ENCODE measurements at regions not wholly inside any gene's neighbourhood (a gene's known extent, or its start where the extent isn't known, plus 50 kb on each side); places are given as distances from the start of the nearest gene placed in this dataset.

DNA sequence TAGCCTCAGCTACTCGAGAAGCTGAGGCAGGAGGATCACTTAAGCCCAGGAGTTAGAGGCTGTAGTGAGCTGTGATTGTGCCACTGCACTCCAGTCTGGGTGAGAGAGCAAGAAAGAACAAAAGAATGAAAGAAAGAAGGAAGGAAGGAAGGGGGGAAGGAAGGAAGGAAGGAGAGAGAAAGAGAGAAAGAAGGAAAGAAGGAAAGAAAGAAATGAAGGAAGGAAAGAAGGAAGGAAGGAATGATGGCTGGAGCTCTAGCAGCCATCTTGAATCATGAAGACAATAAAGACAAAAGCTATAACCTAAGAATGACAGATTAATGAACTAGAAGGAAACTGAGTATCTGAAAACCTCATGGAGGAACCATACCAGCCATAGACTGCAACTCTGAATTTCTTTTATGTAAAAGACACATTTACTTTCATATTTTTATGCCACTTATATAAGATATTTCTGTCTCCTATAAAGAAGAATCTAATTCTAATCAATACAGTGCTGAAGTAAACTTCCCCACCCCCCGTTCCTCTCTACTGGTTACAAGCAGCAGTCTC is 522.3 kb upstream of the JARID2 start:
- peaks cover 3% of the 10 kb centered on the region for H3K9me3 Mint-ChIP-seq (ENCODE audit: low read depth)
- peaks cover 29% of the 10 kb centered on the region for H3K4me1 Mint-ChIP-seq (ENCODE audit: low read depth)
- no peaks in the 10 kb centered on the region for H3K27me3 Mint-ChIP-seq
- no peak overlapping the region for H3K4me3 Mint-ChIP-seq (ENCODE audit: low read depth)
- no peaks in the 10 kb centered on the region for H3K36me3 Mint-ChIP-seq (ENCODE audit: insufficient read depth)
- TF ChIP-seq, protein P1, sequence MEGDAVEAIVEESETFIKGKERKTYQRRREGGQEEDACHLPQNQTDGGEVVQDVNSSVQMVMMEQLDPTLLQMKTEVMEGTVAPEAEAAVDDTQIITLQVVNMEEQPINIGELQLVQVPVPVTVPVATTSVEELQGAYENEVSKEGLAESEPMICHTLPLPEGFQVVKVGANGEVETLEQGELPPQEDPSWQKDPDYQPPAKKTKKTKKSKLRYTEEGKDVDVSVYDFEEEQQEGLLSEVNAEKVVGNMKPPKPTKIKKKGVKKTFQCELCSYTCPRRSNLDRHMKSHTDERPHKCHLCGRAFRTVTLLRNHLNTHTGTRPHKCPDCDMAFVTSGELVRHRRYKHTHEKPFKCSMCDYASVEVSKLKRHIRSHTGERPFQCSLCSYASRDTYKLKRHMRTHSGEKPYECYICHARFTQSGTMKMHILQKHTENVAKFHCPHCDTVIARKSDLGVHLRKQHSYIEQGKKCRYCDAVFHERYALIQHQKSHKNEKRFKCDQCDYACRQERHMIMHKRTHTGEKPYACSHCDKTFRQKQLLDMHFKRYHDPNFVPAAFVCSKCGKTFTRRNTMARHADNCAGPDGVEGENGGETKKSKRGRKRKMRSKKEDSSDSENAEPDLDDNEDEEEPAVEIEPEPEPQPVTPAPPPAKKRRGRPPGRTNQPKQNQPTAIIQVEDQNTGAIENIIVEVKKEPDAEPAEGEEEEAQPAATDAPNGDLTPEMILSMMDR (IDR thresholded peaks at IDR 0.05; ENCODE audit: unreplicated experiment), result no peak
- H3K27ac Mint-ChIP-seq, result no peak overlapping the region
- no peak for DNase-seq (ENCODE audit: low spot score, unreplicated experiment)

- DNase-seq (ENCODE audit: low spot score, unreplicated experiment), result no peak
- TF ChIP-seq, protein P1 (IDR thresholded peaks at IDR 0.05; ENCODE audit: unreplicated experiment), result no peak
- Mint-ChIP-seq H3K9me3 (ENCODE audit: low read depth) (peaks cover 3% of the 10 kb centered on the region), H3K36me3 (ENCODE audit: insufficient read depth) (no peaks in the 10 kb centered on the region), H3K27ac (no peak overlapping the region), H3K4me1 (ENCODE audit: low read depth) (peaks cover 24% of the 10 kb centered on the region), H3K27me3 (no peaks in the 10 kb centered on the region), H3K4me3 (ENCODE audit: low read depth) (no peak overlapping the region)
Measured at GRCh38 chr6:14724549-14724948, 521.3 kb upstream of the JARID2 start.

DNA sequence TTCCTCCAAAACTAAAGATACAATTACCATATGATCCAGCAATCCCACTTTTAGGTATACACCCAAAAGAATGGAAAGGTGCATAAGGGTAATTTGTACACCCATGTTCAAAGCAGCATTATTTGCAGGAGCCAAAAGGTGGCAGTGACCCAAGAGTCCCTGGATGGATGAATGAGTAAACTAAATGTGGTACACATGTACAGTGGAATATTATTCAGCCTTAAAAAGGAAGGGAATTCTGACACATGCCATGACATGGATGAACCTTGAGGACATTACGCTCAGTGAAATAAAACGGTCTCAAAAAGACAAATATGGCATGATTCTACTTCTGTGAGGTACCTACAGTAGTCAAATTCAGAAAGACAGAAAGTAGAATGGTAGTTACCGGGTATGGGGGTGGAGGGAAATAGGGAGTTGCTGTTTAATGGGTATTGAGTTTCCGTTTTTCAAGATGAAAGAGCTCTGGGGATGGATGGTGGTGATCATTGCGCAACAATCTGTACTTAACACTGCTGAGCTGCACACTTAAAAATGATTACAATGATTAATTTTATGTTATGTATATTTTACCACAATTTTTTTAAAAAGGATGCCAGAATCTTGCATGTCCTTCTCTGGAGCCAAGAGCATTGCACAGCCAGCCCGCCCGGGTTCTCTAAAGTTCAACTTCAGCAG is 518.9 kb upstream of the JARID2 start:
- Mint-ChIP-seq H3K4me1 (ENCODE audit: low read depth) (peaks cover 8% of the 10 kb centered on the region), H3K4me3 (ENCODE audit: low read depth) (no peak overlapping the region), H3K27ac (no peak overlapping the region), H3K27me3 (no peaks in the 10 kb centered on the region), H3K9me3 (ENCODE audit: low read depth) (peaks cover 3% of the 10 kb centered on the region), H3K36me3 (ENCODE audit: insufficient read depth) (no peaks in the 10 kb centered on the region)
- TF ChIP-seq, protein P1 (IDR thresholded peaks at IDR 0.05; ENCODE audit: unreplicated experiment), result no peak
- DNase-seq (ENCODE audit: low spot score, unreplicated experiment), result no peak

DNA sequence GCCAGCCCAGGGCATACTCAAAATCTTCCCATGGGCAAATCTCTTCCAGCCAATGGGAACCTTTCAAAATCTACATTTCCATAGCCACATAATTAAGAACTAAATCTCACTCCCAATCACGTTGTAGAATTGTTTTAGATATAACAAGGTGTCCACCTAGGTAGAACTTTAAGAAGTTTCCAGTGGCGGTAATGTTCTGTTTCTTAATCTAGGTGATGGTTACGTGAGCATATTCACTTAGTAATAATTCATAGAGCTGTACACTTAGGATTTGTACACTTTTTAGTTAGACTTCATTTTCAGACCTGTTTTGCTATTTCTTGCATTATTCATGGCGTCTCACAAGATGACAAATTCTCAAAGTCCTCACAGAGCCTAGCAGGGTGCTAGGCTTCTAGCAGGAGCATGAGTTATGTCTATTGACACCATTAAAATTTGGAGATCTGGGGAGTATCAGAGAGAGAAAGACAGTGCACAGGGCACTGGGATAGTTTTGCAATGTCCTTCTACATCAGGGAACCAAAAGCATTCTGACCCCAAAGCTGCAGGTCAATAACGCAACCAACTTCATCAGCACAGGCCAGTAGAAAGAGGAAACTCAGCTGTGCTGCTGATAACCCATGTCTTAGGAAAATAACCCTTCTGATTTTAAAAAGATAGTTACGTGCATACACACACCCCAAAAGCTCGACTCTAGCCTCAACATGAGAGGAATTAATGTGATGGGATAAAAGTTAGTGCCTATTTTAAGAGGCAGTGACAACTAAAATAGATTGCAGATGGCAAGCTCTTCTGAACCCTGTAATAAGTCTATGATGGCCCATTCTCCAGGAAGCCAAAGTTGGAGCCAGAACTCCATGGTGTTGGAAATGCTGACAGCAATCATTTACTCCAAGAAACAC is 518.1 kb upstream of the JARID2 start:
- Mint-ChIP-seq H3K4me1 (ENCODE audit: low read depth) (peaks cover 13% of the 10 kb centered on the region), H3K9me3 (ENCODE audit: low read depth) (peaks cover 3% of the 10 kb centered on the region), H3K36me3 (ENCODE audit: insufficient read depth) (no peaks in the 10 kb centered on the region), H3K4me3 (ENCODE audit: low read depth) (no peak overlapping the region), H3K27ac (no peak overlapping the region), H3K27me3 (no peaks in the 10 kb centered on the region)
- no peak for DNase-seq (ENCODE audit: low spot score, unreplicated experiment)
- TF ChIP-seq, protein P1 (IDR thresholded peaks at IDR 0.05; ENCODE audit: unreplicated experiment), result no peak

GRCh38 chr6:14728396-14729024 is 517.4 kb upstream of the JARID2 start:
- Mint-ChIP-seq H3K27me3 (no peaks in the 10 kb centered on the region), H3K9me3 (ENCODE audit: low read depth) (peaks cover under 1% of the 10 kb centered on the region), H3K4me1 (ENCODE audit: low read depth) (peaks cover 13% of the 10 kb centered on the region), H3K27ac (no peak overlapping the region), H3K4me3 (ENCODE audit: low read depth) (no peak overlapping the region), H3K36me3 (ENCODE audit: insufficient read depth) (no peaks in the 10 kb centered on the region)
- TF ChIP-seq, protein P1 (IDR thresholded peaks at IDR 0.05; ENCODE audit: unreplicated experiment), result no peak
- no peak for DNase-seq (ENCODE audit: low spot score, unreplicated experiment)

Data from progenitor cell of endocrine pancreas (in vitro differentiated cells).